ENCODE measurements at regions not wholly inside any gene's neighbourhood (a gene's known extent, or its start where the extent isn't known, plus 50 kb on each side); places are given as distances from the start of the nearest gene placed in this dataset.

GRCh38 chr14:26932606-26933005, 334.8 kb upstream of the NOVA1 start:
- no peak for DNase-seq

DNA sequence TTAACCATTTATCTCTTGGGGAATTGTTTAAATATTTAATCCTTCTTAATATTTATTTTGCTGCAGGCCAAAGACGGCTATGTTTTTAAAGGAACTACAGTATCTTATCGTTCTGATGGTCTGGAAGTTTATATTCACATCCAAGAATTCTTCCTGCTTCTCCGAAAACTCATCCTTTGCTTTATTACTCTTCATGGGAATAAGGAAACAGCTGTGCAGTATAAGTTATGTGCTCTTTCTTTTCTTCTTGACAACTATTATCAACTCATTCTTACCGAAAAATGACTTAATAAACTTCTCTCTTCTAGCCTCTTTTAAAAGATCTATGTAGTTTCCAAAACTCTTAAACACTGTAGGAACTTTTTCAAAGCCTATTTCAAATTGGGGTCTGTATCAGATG, 335.6 kb upstream of the NOVA1 start:
- no peak for DNase-seq

GRCh38 chr14:26934151-26934550, 336.3 kb upstream of the NOVA1 start:
- DNase-seq: no peak

GRCh38 chr14:26935733-26936132, 337.9 kb upstream of the NOVA1 start:
- no peak for DNase-seq

- no peak for DNase-seq
These were observed 340.2 kb upstream of the NOVA1 start for GRCh38 chr14:26938054-26938453.

DNA sequence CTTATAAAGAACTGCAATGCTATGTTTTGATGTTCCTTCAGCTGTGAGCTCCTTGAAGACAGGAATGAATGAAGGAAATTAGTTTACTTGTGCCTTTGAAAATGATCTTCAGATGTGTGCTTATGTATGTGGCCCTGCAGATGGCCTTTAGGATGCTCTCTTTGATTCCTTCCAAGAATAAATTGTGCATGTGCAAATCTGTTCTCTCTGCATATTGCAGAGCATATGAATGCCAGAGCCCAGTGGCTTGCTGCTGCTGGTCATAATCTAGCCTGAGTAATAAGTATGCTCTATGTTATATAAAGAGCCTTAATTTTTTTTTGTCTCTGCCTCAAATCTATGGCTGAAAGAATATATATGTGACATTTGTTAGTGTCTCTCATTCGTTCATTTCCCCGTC, 341.9 kb upstream of the NOVA1 start:
- no peak for DNase-seq

DNA sequence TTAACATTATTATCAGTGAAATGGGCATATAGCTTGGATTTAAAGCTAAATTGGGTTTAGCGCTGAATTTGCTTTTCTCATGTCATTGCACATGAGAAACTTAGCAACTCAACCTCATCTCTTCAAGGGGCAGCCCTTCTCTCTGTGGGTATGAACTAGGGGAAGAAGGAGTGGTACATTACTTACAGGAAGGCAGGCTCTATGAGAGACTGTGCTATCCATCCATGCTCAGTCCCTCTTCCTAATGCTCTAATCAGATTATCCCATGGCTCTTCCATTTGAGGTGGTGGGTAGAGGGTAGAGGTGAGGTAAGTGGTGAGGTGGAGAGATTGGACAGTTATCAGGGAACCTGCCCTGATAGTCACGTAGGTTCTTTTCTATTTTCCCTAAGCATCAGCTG, 343.7 kb upstream of the NOVA1 start:
- no peak for DNase-seq

GRCh38 chr14:26947265-26947664, 349.4 kb upstream of the NOVA1 start:
- DNase-seq: no peak

GRCh38 chr14:26959437-26959836, 361.6 kb upstream of the NOVA1 start:
- DNase-seq: no peak

DNA sequence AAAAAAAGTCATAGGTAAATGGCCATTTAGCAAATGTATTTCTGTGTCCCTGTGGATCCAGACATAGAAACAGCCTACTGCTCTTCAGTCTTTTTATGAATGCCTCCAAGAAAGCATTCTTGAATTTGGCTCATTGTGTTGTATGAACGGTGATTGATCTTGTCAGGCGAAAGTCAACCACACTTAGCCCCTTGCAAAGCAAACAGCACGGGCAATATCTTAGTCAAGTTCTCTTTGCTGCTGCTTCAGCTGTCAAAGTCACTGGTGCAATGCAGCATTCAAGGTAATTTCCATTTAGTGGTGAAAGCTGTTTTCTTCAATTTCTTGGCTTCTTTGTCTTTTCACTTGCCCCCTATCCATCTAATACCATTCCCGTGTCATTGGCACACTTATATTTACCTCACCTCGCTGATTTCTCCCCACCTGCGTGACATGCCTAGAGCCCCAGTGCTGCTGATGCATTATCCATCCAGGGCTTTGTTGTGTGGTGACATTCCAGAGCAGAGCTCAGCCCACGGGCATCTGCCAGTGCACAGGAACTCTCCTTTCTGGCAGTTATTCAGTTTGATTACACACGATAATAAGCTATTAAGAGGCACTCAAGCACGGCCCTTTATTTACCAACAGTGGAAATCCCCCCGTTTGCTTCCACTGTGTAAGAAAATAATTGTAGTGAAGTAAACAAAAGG, 362.3 kb upstream of the NOVA1 start:
- no peak for DNase-seq

- DNase-seq: no peak
These were observed 365.9 kb upstream of the NOVA1 start for GRCh38 chr14:26963711-26964110.

- DNase-seq: no peak
These were observed 367.7 kb upstream of the NOVA1 start for GRCh38 chr14:26965490-26965889.

- no peak for DNase-seq
These were observed 369.1 kb upstream of the NOVA1 start for GRCh38 chr14:26966908-26967307.

DNA sequence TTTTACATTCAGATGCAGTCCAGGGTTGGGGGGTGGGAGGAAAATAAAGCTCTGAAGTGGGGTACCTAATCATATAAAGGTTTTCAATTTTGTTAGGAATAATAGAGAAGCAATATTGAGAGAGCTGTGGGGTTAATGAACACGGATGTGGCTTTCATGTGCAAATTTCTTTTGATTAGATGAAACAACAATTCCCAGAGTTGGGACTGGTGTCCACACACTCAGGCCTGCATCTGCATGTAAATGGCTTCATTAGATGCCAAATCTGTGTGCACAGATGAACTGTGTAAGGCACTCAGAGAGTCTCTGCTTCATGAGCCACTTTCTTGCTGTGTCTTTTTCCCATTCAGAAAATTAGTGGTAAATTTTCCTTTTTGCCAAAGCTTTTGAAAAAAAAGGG, 377.1 kb upstream of the NOVA1 start:
- no peak for DNase-seq

DNA sequence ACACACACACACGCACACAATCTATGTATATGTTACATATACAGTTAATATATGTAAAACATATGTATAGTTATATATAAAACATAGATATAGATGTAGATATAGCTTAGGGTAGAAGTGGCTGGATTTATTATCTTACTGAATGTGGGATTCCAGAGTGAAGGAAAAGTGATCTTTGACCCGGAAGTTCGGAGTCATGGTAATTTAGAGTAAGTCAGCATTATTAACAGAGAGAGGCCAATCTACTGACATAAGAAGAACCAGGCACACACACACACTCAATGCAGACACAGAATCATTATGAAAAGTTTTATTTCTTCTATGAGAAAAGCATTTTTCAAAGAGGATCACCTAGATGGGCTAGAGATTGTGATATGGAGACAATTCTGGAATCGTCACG, 384.2 kb upstream of the NOVA1 start:
- no peak for DNase-seq

DNA sequence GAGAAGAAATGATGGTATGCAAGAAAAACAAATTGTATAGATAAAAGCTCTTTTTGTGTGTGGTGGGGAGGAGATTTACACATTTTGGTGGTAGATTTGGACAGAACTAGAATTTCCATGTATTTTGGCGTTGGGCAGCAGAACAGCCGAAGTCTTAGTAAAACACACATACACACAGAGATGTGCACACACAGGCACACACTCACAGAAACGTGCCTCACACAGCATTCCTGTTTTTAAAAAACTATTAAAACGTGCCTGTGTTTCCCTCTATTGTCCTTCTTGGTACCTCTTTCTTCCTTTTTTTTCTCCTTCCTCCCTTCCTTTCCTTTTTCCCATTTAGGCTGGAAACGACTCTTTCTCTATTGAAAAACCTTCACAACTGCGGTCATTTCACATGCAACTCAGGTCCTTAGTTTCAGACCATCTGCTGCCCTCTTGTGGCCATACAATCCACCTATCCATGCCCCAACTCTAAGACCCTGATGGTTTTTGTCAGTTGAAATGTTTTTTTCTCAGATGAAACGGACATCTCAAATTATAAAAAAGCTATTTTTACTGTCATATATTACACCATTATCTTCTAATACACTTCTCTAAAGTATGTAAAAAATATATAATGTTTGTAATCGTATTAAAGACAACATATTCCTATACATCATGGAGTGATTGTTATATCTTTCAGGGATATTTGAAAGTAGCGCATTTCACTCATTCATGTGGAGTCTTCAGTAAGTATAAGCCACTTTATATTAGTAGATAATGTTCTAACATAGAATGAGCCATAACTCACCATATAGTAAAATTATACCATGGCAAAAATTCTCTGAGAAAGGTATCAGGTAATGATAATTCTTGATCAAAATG, 386.7 kb upstream of the NOVA1 start:
- DNase-seq: peak; percentile 33

- no peak for DNase-seq
These were observed 390.0 kb upstream of the NOVA1 start for GRCh38 chr14:26987744-26988363.

- no peak for DNase-seq
These were observed 393.1 kb upstream of the NOVA1 start for GRCh38 chr14:26990946-26991345.

- no peak for DNase-seq
These were observed 394.7 kb upstream of the NOVA1 start for GRCh38 chr14:26992403-26993115.

DNA sequence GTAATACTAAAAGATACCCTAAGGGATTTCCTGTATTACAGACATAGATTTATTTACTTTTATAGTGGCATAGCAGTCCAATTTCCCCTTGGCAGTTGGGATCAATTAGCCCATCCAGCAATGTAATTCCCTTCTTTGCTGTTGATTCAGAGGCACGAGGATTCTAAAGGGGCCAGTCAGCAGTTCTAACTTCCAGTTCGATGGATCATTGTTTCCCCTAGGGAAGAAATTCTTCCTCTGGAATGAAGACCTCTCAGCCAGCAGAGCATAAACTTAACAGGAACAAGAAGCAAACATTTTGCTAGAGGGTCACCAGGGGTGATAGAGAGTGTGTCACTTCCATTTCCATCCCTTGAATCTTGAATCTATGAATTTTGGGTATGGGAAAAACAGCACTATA, 395.7 kb upstream of the NOVA1 start:
- DNase-seq: no peak

GRCh38 chr14:26995301-26995700, 397.5 kb upstream of the NOVA1 start:
- no peak for DNase-seq

- DNase-seq: no peak
These were observed 398.4 kb upstream of the NOVA1 start for GRCh38 chr14:26996246-26996645.

DNA sequence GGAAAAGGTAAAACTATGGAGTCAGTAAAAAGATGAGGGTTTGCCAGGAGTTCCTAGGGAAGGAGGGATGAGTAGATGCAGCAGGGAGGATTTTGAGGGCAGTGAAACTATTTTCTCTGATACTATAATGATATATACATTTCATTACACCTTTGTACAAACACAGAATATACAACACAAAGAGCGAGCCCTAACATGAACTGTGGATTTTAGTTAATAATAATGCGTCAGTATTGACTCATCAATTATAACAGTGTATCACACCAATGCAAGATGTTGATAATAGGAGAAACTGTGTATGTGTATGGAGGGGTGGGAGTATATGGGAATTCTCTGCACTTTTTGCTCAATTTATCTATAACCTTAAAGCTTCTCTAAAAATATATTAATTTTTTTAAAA, 404.3 kb upstream of the NOVA1 start:
- no peak for DNase-seq
